IMR-90 (cell line): ENCODE measurements at regions not wholly inside any gene's neighbourhood (a gene's known extent, or its start where the extent isn't known, plus 50 kb on each side); places are given as distances from the start of the nearest gene placed in this dataset.

Experiments used
- ATAC-seq: fragments of 200-7000 bp; cut with Tn5 transposase; 2 replicates; pipeline ENCODE4 v1.9.1; 2020; ENCODE audit warnings: low read depth, mild to moderate bottlenecking, moderate library complexity
- BruUV-seq: library from RNA; stranded (reverse); fragments of 400-500 nt; replicated peaks from 2 replicates; lab custom pipeline; 2021; lab: Mats Ljungman, UMichigan
- CTCF ChIA-PET: fragments of 300-600 bp; formaldehyde crosslinking; extraction: SDS; loops from one replicate; lab custom pipeline; 2021; ENCODE audit warnings: antibody characterized with exemption; lab: Yijun Ruan, JAX
- POLR2A ChIA-PET: fragments of 300-600 bp; sonication (Branson Sonifier 250); formaldehyde crosslinking; loops from one replicate; lab custom pipeline; 2022; ENCODE audit warnings: antibody characterized with exemption; ENCODE audit not compliant: unreplicated experiment; lab: Charles Lee
- DNase-seq: peaks from one replicate; pipeline ENCODE4 v3.0.0; 2013
- H2AFZ ChIP-seq: replicated peaks from 2 replicates; pipeline ENCODE3; 2013; ENCODE audit warnings: low read length, mild to moderate bottlenecking; ENCODE audit not compliant: poor library complexity
- H2AK5ac ChIP-seq: 2 replicates; pipeline ENCODE4 v1.6.1; 2013; ENCODE audit warnings: low read depth, low read length, inconsistent platforms
- H2AK9ac ChIP-seq: replicated peaks from 2 replicates; pipeline ENCODE3; 2013; ENCODE audit warnings: mild to moderate bottlenecking, low read depth, low read length, moderate library complexity; ENCODE audit not compliant: poor library complexity
- H2BK120ac ChIP-seq: 2 replicates; pipeline ENCODE4 v1.6.1; 2013; ENCODE audit warnings: low read depth, low read length, inconsistent platforms
- H2BK15ac ChIP-seq: 3 replicates; pipeline ENCODE4 v1.6.1; 2013; ENCODE audit warnings: low read depth, low read length, inconsistent platforms
- H2BK20ac ChIP-seq: 2 replicates; pipeline ENCODE4 v1.6.1; 2013; ENCODE audit warnings: low read depth, mild to moderate bottlenecking, inconsistent platforms, low read length, moderate library complexity
- H2BK5ac ChIP-seq: 2 replicates; pipeline ENCODE4 v1.6.1; 2013; ENCODE audit warnings: mild to moderate bottlenecking, low read depth, low read length, inconsistent platforms; ENCODE audit not compliant: poor library complexity, severe bottlenecking
- H3K14ac ChIP-seq: replicated peaks from 2 replicates; pipeline ENCODE4 v1.6.1; 2013; ENCODE audit warnings: low read depth, low read length, inconsistent platforms
- H3K18ac ChIP-seq: 2 replicates; pipeline ENCODE4 v1.6.1; 2013; ENCODE audit warnings: low read depth, low read length, control low read depth
- H3K23ac ChIP-seq: 2 replicates; pipeline ENCODE4 v1.6.1; 2013; ENCODE audit warnings: low read depth, low read length, inconsistent platforms
- H3K27ac ChIP-seq: 2 replicates; pipeline ENCODE4 v1.5.1; 2013; ENCODE audit warnings: mild to moderate bottlenecking, control low read depth, low read length; ENCODE audit not compliant: insufficient read depth
- H3K27me3 ChIP-seq: 2 replicates; pipeline ENCODE4 v1.6.1; 2013; ENCODE audit warnings: low read length; ENCODE audit not compliant: control insufficient read depth, insufficient read depth
- H3K36me3 ChIP-seq: 2 replicates; pipeline ENCODE4 v1.6.1; 2013; ENCODE audit warnings: low read length, mixed read lengths; ENCODE audit not compliant: control insufficient read depth, insufficient read depth
- H3K4ac ChIP-seq: 2 replicates; pipeline ENCODE4 v1.6.1; 2013; ENCODE audit warnings: low read depth, low read length, inconsistent platforms
- H3K4me1 ChIP-seq: 2 replicates; pipeline ENCODE4 v1.6.1; 2013; ENCODE audit warnings: low read length, mixed read lengths; ENCODE audit not compliant: control insufficient read depth, insufficient read depth
- H3K4me2 ChIP-seq: 2 replicates; pipeline ENCODE4 v1.6.1; 2013; ENCODE audit warnings: low read depth, mild to moderate bottlenecking, control low read depth, low read length, moderate library complexity
- H3K4me3 ChIP-seq: 2 replicates; pipeline ENCODE4 v1.5.1; 2013; ENCODE audit warnings: low read depth, mild to moderate bottlenecking, control low read depth, low read length, moderate library complexity; ENCODE audit not compliant: insufficient read depth
- H3K56ac ChIP-seq: 2 replicates; pipeline ENCODE4 v1.6.1; 2013; ENCODE audit warnings: low read length, inconsistent platforms; ENCODE audit not compliant: insufficient read depth; ENCODE audit errors: extremely low read depth
- H3K79me1 ChIP-seq, 2 experiments: 2 replicates each; pipeline ENCODE4 v1.6.1; 2013; ENCODE audit warnings: low read length in 2 of 2, inconsistent platforms in 1 of 2, low read depth in 1 of 2
- H3K9ac ChIP-seq: 2 replicates; pipeline ENCODE4 v1.6.1; 2013; ENCODE audit warnings: low read depth, low read length, control low read depth
- H3K9me1 ChIP-seq: 2 replicates; pipeline ENCODE4 v1.6.1; 2013; ENCODE audit warnings: low read length, inconsistent platforms; ENCODE audit not compliant: insufficient read depth
- H3K9me3 ChIP-seq: 2 replicates; pipeline ENCODE4 v1.6.1; 2013; ENCODE audit warnings: low read length; ENCODE audit not compliant: control insufficient read depth, insufficient read depth
- H4K20me1 ChIP-seq: 2 replicates; pipeline ENCODE4 v1.6.1; 2013; ENCODE audit warnings: low read length, inconsistent platforms; ENCODE audit not compliant: insufficient read depth
- H4K5ac ChIP-seq: 2 replicates; pipeline ENCODE4 v1.6.1; 2013; ENCODE audit warnings: mild to moderate bottlenecking, low read depth, low read length, control low read depth
- H4K8ac ChIP-seq, 2 experiments: 2 replicates each; pipeline ENCODE4 v1.6.1; 2013; ENCODE audit warnings: low read depth in 2 of 2, low read length in 2 of 2, control low read depth in 1 of 2, inconsistent platforms in 1 of 2
- H4K91ac ChIP-seq: 2 replicates; pipeline ENCODE4 v1.6.1; 2013; ENCODE audit warnings: low read depth, low read length, inconsistent platforms; ENCODE audit not compliant: insufficient read depth
- BHLHE40 ChIP-seq: fragments of 150-350 bp; IDR thresholded peaks from 2 replicates; pipeline ENCODE4 v1.6.1; 2016; ENCODE audit warnings: mild to moderate bottlenecking, low read depth, low read length
- CEBPB ChIP-seq: IDR thresholded peaks from 2 replicates; pipeline ENCODE4 v1.6.1; 2012; ENCODE audit warnings: low read depth, low read length, improper control_type of control experiment
- CHD1 ChIP-seq: IDR thresholded peaks from 2 replicates; pipeline ENCODE4 v1.6.1; 2012; ENCODE audit warnings: low read depth, low read length, improper control_type of control experiment
- CTCF ChIP-seq: conservative IDR thresholded peaks from 2 replicates; pipeline ENCODE4 v1.5.1; 2012; ENCODE audit warnings: mild to moderate bottlenecking, low read depth, low read length, improper control_type of control experiment
- ELK1 ChIP-seq: fragments of 150-350 bp; IDR thresholded peaks from 2 replicates; pipeline ENCODE4 v1.6.1; 2016; ENCODE audit warnings: low read depth, mild to moderate bottlenecking, low read length, moderate library complexity, borderline replicate concordance
- FOS ChIP-seq: fragments of 150-350 bp; IDR thresholded peaks from 2 replicates; pipeline ENCODE4 v1.6.1; 2016; ENCODE audit warnings: low read depth, low read length
- MAFK ChIP-seq: IDR thresholded peaks from 2 replicates; pipeline ENCODE4 v1.6.1; 2012; ENCODE audit warnings: low read depth, low read length, improper control_type of control experiment
- MAZ ChIP-seq: IDR thresholded peaks from 2 replicates; pipeline ENCODE4 v1.6.1; 2012; ENCODE audit warnings: low read depth, mild to moderate bottlenecking, low read length, improper control_type of control experiment, moderate library complexity, borderline replicate concordance
- MXI1 ChIP-seq: IDR thresholded peaks from 2 replicates; pipeline ENCODE4 v1.6.1; 2012; ENCODE audit warnings: low read depth, mild to moderate bottlenecking, low read length, moderate library complexity, borderline replicate concordance
- NFE2L2 ChIP-seq: fragments of 150-350 bp; IDR thresholded peaks from 2 replicates; pipeline ENCODE4 v1.6.1; 2016; ENCODE audit warnings: low read depth, mild to moderate bottlenecking, low read length
- POLR2A ChIP-seq: IDR thresholded peaks from 2 replicates; pipeline ENCODE4 v1.6.1; 2012; ENCODE audit warnings: mild to moderate bottlenecking, low read depth, low read length
- RAD21 ChIP-seq: IDR thresholded peaks from 2 replicates; pipeline ENCODE4 v1.6.1; 2012; ENCODE audit warnings: low read length, improper control_type of control experiment
- RCOR1 ChIP-seq: IDR thresholded peaks from 2 replicates; pipeline ENCODE4 v1.6.1; 2012; ENCODE audit warnings: mild to moderate bottlenecking, low read length, improper control_type of control experiment; ENCODE audit not compliant: insufficient replicate concordance
- RFX5 ChIP-seq: IDR thresholded peaks from 2 replicates; pipeline ENCODE4 v1.8.0; 2012; ENCODE audit warnings: low read depth, mild to moderate bottlenecking, low read length, moderate library complexity
- SMC3 ChIP-seq: fragments of 150-350 bp; IDR thresholded peaks from 2 replicates; pipeline ENCODE4 v1.6.1; 2016; ENCODE audit warnings: low read depth, mild to moderate bottlenecking, antibody characterized with exemption, low read length, moderate library complexity
- USF2 ChIP-seq: fragments of 150-350 bp; IDR thresholded peaks from 2 replicates; pipeline ENCODE4 v1.6.1; 2017; ENCODE audit warnings: mild to moderate bottlenecking, antibody characterized with exemption, low read length, low read depth
- whole genome bisulfite sequencing, 2 experiments: methylation state at CpG; one replicate each; pipeline versions ENCODE4 v1.1.5 to v1.1.7; 2013; ENCODE audit warnings: missing lambda C conversion rate in 2 of 2; ENCODE audit not compliant: insufficient read length in 1 of 2; ENCODE audit errors: extremely low coverage in 2 of 2; 5-methylcytosine and 5-hydroxymethylcytosine counted together
- dilution Hi-C: fragments of 300-500 bp; cut with HindIII; formaldehyde crosslinking; loops from one replicate; pipeline ENCODE4 v1.14.3; 2018; ENCODE audit warnings: low sequenced_read_pairs; ENCODE audit not compliant: unreplicated experiment
- in situ Hi-C: fragments of 300-500 bp; cut with MboI; formaldehyde crosslinking; loops from 3 replicates; pipeline ENCODE4 v1.14.3; 2019; ENCODE audit warnings: low sequenced_read_pairs, inconsistent platforms, mixed read lengths
- intact Hi-C: fragments of 100-400 bp; cut with micrococcal nuclease; formaldehyde crosslinking; loops from 2 replicates; pipeline ENCODE4 v1.10.0; 2022

GRCh38 chr10:117911684-117912083 is 135.1 kb downstream of the RAB11FIP2 start:
- intact Hi-C loops, result no loop called here
- DNase-seq, result no peak
- Histone ChIP-seq H4K20me1 (no peaks in the 10 kb centered on the region), H3K14ac (no peak overlapping the region), H4K91ac (no peak overlapping the region), H3K27ac (no peak overlapping the region), H3K36me3 (no peaks in the 10 kb centered on the region), H2AK5ac (no peak overlapping the region), H3K9me3 (no peaks in the 10 kb centered on the region), H3K4me2 (no peak overlapping the region), H3K56ac (no peak overlapping the region), H4K5ac (no peak overlapping the region), H2AFZ (no peak overlapping the region), H2BK15ac (no peak overlapping the region), H2AK9ac (no peak overlapping the region), H3K4me1 (no peaks in the 10 kb centered on the region), H2BK120ac (no peak overlapping the region), H3K9me1 (no peaks in the 10 kb centered on the region), H3K4me3 (no peak overlapping the region), H2BK5ac (no peak overlapping the region), H3K9ac (no peak overlapping the region), H3K4ac (no peak overlapping the region), H2BK20ac (no peak overlapping the region), H3K23ac (no peak overlapping the region), H3K18ac (no peak overlapping the region), H4K8ac (no peak overlapping the region), H3K79me1 (no peaks in the 10 kb centered on the region), H3K27me3 (no peaks in the 10 kb centered on the region)
- in situ Hi-C loops, result no loop called here
- ChIA-PET CTCF (no interaction called here), POLR2A (no interaction called here)
- no peak for ATAC-seq
- BruUV-seq, result no TSS peak
- dilution Hi-C loops, result no loop called here
- no CpG with 5 or more reads among the region's 2 CpGs for WGBS, 2 experiments
- TF ChIP-seq RAD21 (no peak), BHLHE40 (no peak), RCOR1 (no peak), CEBPB (no peak), CHD1 (no peak), POLR2A (no peak), MAZ (no peak), ELK1 (no peak), CTCF (no peak), FOS (no peak), SMC3 (no peak), NFE2L2 (no peak), MXI1 (no peak), USF2 (no peak), MAFK (no peak), RFX5 (no peak)
